D721Med (cell line): ENCODE measurements at regions not wholly inside any gene's neighbourhood (a gene's known extent, or its start where the extent isn't known, plus 50 kb on each side); places are given as distances from the start of the nearest gene placed in this dataset.

Experiments
- DNase-seq: peaks from one replicate; pipeline ENCODE4 v3.0.0; 2011; ENCODE audit warnings: low spot score; ENCODE audit not compliant: insufficient read length
- FAIRE-seq: peaks from 2 replicates; lab custom pipeline; 2011; peaks lifted over from hg19 to GRCh38; lab: Jason Lieb, UNC
- TF ChIP-seq, protein P1 (sequence below): IDR thresholded peaks from 2 replicates; pipeline ENCODE4 v1.5.1; 2012; ENCODE audit warnings: mild to moderate bottlenecking, control low read depth; ENCODE audit not compliant: insufficient read depth; ENCODE audit errors: missing control alignments

DNA sequence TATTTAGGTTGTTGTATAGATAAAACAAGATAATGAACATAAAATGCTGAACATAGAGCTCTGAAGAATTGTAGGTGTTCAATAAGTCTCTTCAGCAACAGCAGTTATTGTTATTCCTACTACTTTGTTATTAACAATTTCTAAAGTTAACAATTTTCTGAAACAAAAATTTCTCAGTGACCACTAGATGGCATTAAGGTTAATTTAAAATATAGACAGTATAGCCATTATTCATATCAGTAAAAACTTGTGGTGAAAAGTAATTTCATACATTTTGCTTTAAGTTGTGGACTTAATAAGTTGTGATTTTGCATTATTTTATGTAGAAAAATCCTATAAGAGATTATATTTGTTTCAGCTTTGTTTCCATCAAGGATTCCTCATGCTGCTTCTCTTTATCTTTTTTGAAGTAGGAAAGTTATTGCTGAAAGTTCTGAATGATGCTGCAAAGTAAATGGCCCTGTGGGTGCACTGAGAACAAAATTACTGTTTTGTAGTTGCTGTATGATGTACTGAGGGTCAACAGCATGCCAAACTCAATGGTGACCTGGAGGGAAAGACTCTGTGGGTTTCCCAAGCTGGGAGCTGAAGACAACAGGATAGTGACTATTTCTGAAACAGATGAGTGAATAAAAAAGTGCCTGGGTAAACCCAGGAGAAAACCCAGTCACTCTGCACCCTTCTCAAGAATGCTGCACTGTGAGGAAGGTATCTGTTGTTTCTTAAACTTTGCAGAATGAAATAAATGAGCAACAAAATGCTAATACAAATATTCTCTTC, 253.6 kb downstream of the KIF20B start:
- FAIRE-seq (no peak), DNase-seq (no peak)
- TF ChIP-seq, protein P1, sequence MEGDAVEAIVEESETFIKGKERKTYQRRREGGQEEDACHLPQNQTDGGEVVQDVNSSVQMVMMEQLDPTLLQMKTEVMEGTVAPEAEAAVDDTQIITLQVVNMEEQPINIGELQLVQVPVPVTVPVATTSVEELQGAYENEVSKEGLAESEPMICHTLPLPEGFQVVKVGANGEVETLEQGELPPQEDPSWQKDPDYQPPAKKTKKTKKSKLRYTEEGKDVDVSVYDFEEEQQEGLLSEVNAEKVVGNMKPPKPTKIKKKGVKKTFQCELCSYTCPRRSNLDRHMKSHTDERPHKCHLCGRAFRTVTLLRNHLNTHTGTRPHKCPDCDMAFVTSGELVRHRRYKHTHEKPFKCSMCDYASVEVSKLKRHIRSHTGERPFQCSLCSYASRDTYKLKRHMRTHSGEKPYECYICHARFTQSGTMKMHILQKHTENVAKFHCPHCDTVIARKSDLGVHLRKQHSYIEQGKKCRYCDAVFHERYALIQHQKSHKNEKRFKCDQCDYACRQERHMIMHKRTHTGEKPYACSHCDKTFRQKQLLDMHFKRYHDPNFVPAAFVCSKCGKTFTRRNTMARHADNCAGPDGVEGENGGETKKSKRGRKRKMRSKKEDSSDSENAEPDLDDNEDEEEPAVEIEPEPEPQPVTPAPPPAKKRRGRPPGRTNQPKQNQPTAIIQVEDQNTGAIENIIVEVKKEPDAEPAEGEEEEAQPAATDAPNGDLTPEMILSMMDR: peak; percentile 41

DNA sequence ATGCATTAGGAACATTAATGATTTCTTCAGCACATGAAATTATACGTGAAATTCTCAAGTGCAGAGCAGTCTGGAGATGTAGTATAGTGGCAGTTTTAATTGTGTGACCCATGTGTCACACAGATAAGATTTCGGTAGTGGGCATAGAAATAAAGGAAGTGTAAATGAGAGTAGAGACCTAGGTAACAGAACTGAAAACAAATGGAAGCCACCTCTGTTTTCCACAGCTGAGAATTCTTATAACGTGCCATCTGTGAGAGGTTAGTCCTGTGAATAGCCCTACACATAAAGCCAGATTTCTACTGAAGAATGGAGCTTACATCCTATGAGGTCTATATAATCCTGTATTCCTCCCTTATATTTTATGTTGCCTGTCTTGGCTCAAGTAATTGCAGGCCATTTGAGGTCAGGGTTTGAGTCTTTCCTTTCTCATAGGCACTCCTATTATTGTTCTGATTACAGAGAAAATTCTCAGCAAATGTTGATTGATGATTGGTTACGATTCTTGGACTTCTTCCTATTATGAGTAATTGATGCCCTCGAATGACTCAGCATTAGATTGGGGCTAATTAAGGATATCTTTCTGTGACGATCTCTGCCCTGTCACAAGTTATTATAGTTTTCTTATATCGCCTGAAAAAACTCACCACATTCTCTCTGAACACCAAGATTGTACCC, 258.2 kb downstream of the KIF20B start:
- FAIRE-seq: no peak

DNA sequence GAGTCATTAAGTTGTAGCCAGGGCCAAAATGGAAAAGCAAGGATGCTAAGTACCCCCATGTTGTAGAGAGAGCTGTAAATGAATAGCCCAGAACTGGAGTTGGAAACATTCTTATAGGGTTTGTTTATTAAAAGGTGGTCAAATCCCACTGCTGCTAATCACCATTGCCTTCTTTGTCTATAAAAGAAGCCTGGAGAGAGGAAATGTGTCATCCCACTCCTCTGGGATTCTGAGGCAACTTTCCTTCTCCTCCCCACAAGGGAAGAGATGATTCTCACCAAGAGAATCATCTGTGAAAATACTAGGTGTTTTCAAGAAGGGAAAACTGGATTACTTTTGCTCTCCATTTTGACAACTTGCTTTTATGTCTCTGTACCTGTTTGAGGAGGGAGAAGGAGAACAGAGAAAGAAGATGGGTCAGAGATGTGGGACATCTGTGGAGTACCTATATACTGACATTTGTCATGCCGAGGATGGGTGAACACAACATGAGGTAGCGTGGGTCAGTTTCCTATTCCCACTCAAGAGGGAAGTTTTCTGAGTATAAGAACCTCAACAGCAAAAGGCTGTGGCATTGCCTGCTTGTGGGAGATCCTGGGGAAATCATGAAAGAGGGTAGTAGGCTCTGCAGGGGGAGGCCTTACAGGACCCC, 262.2 kb downstream of the KIF20B start:
- TF ChIP-seq, protein P1: no peak
- DNase-seq: no peak
- FAIRE-seq: no peak

More for the DNA sequence above, 258.2 kb downstream of the KIF20B start:
- no peak for DNase-seq
- TF ChIP-seq, protein P1: no peak

DNA sequence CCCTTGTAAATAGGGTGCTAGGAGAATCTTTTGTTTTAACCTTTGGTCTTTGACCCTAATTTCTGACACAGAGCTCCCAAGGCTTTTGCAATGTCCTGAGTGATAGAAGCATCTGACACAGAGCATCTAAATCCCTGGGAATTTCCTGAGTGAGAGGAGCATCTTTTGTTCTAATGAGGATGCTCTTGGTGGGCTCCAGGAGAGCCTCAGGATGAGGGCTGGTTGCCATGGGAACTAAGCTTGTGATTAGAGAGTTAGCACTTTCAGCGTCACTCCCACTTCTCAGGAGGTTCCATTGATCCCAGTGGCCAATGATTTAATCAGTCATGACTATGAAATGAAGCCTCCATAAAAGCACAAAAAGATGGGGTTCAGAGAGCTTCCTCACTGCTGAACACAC, 264.8 kb downstream of the KIF20B start:
- no peak for FAIRE-seq
- TF ChIP-seq, protein P1: no peak
- no peak for DNase-seq

DNA sequence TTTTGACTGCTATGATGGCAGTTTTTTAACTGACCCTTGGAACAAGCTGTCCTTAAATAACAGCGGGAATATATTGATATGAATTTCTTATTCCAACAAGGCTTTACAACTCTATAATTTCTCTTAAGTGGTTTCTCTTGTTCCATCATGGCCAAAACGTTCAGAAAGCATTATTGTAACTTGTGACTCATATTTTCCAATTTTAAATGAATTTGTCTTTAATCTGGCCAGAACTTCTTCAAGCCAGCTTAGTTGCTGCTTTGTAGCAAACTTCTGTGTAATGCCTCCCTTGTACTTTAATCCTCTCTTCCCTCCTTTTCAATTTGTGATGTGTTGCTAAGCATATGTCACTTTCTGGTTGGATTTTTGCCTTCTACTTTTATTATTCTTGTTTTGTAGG, 271.9 kb downstream of the KIF20B start:
- no peak for FAIRE-seq
- no peak for DNase-seq
- TF ChIP-seq, protein P1: no peak

DNA sequence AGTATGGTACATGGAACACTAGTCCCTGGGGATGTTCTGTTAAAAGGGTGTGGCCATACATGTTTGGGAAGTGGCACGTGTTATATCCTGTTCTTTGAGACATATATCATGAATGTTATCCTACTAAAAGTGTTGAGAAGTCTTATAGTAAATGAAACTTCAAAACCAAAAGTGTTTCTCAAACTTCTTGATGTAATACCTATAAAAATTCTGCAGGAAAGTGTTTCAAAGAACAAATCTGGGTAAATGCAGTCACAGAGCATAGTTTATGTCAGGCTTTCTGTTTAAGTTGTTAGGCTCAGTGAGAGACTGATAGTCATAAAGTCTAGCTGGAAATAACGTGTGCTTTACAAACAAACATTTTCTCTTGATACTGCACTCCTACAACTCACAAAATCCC, 273.7 kb downstream of the KIF20B start:
- no peak for DNase-seq
- FAIRE-seq: no peak
- TF ChIP-seq, protein P1: no peak
